ENCODE measurements at regions not wholly inside any gene's neighbourhood (a gene's known extent, or its start where the extent isn't known, plus 50 kb on each side); places are given as distances from the start of the nearest gene placed in this dataset.

DNA sequence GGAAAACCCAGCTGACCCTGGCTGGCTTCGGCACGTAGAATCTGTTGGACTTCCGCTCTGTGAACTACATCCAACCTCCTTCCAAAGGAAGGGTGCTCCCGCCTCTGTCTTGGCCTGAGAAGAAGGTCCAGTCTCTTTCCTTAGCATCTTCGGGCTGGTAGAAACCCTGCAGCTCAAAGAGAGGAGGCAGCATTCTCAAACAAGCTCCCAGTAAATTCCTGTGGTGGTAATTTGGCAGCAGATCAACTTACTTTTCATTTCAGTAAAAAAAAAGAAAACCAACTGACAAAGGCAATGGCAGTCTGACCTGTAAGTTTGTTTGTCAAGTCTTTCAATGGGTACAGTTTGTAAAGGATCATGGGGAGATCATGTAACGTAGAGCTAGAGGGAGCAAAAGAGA, 176.7 kb downstream of the MED10 start:
- TF ChIP-seq EZH2phosphoT487 (IDR thresholded peaks at IDR 0.05; ENCODE audit: borderline replicate concordance, low read length) = no peak
- TF ChIP-seq, protein P1, sequence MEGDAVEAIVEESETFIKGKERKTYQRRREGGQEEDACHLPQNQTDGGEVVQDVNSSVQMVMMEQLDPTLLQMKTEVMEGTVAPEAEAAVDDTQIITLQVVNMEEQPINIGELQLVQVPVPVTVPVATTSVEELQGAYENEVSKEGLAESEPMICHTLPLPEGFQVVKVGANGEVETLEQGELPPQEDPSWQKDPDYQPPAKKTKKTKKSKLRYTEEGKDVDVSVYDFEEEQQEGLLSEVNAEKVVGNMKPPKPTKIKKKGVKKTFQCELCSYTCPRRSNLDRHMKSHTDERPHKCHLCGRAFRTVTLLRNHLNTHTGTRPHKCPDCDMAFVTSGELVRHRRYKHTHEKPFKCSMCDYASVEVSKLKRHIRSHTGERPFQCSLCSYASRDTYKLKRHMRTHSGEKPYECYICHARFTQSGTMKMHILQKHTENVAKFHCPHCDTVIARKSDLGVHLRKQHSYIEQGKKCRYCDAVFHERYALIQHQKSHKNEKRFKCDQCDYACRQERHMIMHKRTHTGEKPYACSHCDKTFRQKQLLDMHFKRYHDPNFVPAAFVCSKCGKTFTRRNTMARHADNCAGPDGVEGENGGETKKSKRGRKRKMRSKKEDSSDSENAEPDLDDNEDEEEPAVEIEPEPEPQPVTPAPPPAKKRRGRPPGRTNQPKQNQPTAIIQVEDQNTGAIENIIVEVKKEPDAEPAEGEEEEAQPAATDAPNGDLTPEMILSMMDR (IDR thresholded peaks at IDR 0.05; ENCODE audit: low read depth, low read length, poor library complexity, severe bottlenecking) = no peak

Data from DOHH2 (cell line).